ENCODE measurements at regions not wholly inside any gene's neighbourhood (a gene's known extent, or its start where the extent isn't known, plus 50 kb on each side); places are given as distances from the start of the nearest gene placed in this dataset.

- TF ChIP-seq POLR2AphosphoS5 (IDR thresholded peaks at IDR 0.05; ENCODE audit: low read depth) (no peak), CTCF (IDR thresholded peaks at IDR 0.05; ENCODE audit: insufficient read depth, low read length) (no peak), SPI1 (IDR thresholded peaks at IDR 0.05; ENCODE audit: borderline replicate concordance, low read depth) (no peak), REST (IDR thresholded peaks at IDR 0.05; ENCODE audit: insufficient replicate concordance, low read depth) (no peak), GABPA (IDR thresholded peaks at IDR 0.05; ENCODE audit: low read depth) (no peak)
These were observed 343.9 kb upstream of the SUCLG2 start for GRCh38 chr3:67998281-67998680.
